ENCODE measurements at regions not wholly inside any gene's neighbourhood (a gene's known extent, or its start where the extent isn't known, plus 50 kb on each side); places are given as distances from the start of the nearest gene placed in this dataset.

DNA sequence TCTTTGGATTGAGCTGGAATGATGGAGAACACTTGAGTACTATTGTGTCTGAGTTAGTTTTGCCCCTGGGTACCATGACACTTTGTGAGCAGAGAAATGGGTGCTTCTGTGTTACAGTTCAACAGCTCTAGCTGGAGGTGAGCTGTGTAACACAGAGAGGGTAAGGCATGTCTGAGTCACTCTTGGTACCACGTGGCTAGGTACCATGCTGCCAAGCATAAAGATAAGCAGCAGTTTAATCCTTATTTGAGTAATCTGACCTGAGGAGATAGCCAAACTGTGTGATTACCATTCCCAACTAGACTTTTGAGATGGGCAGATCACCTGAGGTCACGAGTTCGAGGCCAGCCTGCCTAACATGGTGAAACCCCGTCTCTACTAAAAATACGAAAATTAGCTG is 122.0 kb downstream of the OLFM4 start:
- Histone ChIP-seq H3K27ac (ENCODE audit: low read depth, low read length) (no peak overlapping the region), H3K4me1 (ENCODE audit: control insufficient read depth, insufficient read depth, low read length) (no peaks in the 10 kb centered on the region), H3K27me3 (ENCODE audit: control insufficient read depth, insufficient read depth, low read length, poor library complexity, severe bottlenecking) (no peaks in the 10 kb centered on the region), H3K9ac (ENCODE audit: extremely low read depth, low read length, poor library complexity, severe bottlenecking) (no peak overlapping the region), H3K36me3 (ENCODE audit: control insufficient read depth, insufficient read depth, low read length) (no peaks in the 10 kb centered on the region), H3K9me3 (ENCODE audit: control insufficient read depth, low read length) (no peaks in the 10 kb centered on the region), H3K4me3 (ENCODE audit: low read length) (no peak overlapping the region)
- no peaks in the 10 kb centered on the region for H3K36me3 Mint-ChIP-seq (ENCODE audit: low read depth)
- peaks cover 23% of the 10 kb centered on the region for H3K4me1 Mint-ChIP-seq
- H3K27ac Mint-ChIP-seq, result no peak overlapping the region
- 79 to 85% methylated on average over 3 to 5 of the region's 5 CpGs for WGBS, 2 experiments (ENCODE audit: insufficient coverage in 1 of 2, insufficient read length in 1 of 2)
- TF ChIP-seq, protein P1, sequence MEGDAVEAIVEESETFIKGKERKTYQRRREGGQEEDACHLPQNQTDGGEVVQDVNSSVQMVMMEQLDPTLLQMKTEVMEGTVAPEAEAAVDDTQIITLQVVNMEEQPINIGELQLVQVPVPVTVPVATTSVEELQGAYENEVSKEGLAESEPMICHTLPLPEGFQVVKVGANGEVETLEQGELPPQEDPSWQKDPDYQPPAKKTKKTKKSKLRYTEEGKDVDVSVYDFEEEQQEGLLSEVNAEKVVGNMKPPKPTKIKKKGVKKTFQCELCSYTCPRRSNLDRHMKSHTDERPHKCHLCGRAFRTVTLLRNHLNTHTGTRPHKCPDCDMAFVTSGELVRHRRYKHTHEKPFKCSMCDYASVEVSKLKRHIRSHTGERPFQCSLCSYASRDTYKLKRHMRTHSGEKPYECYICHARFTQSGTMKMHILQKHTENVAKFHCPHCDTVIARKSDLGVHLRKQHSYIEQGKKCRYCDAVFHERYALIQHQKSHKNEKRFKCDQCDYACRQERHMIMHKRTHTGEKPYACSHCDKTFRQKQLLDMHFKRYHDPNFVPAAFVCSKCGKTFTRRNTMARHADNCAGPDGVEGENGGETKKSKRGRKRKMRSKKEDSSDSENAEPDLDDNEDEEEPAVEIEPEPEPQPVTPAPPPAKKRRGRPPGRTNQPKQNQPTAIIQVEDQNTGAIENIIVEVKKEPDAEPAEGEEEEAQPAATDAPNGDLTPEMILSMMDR (conservative IDR thresholded peaks at IDR 0.05), result no peak
- DNase-seq, result no peak
- no peaks in the 10 kb centered on the region for H3K9me3 Mint-ChIP-seq
- peaks cover 18% of the 10 kb centered on the region for H3K27me3 Mint-ChIP-seq (ENCODE audit: insufficient read depth)
- no peak overlapping the region for H3K4me3 Mint-ChIP-seq

GRCh38 chr13:53151336-53152056 is 122.9 kb downstream of the OLFM4 start:
- Mint-ChIP-seq H3K36me3 (ENCODE audit: low read depth) (no peaks in the 10 kb centered on the region), H3K27ac (no peak overlapping the region), H3K4me1 (peaks cover 23% of the 10 kb centered on the region), H3K27me3 (ENCODE audit: insufficient read depth) (peaks cover 18% of the 10 kb centered on the region), H3K9me3 (no peaks in the 10 kb centered on the region), H3K4me3 (no peak overlapping the region)
- H3K27me3 ChIP-seq (ENCODE audit: control insufficient read depth, insufficient read depth, low read length, poor library complexity, severe bottlenecking), result no peaks in the 10 kb centered on the region
- H3K36me3 ChIP-seq (ENCODE audit: control insufficient read depth, insufficient read depth, low read length), result no peaks in the 10 kb centered on the region
- no peaks in the 10 kb centered on the region for H3K4me1 ChIP-seq (ENCODE audit: control insufficient read depth, insufficient read depth, low read length)
- TF ChIP-seq, protein P1 (conservative IDR thresholded peaks at IDR 0.05), result peak; percentile 97
- no peak overlapping the region for H3K27ac ChIP-seq (ENCODE audit: low read depth, low read length)
- H3K9ac ChIP-seq (ENCODE audit: extremely low read depth, low read length, poor library complexity, severe bottlenecking), result no peak overlapping the region
- H3K4me3 ChIP-seq (ENCODE audit: low read length), result no peak overlapping the region
- WGBS, 2 experiments (ENCODE audit: insufficient coverage in 1 of 2, insufficient read length in 1 of 2), result 21 to 26% methylated on average over 5 of the region's 5 CpGs
- DNase-seq, result peak; percentile 86
- peaks cover under 1% of the 10 kb centered on the region for H3K9me3 ChIP-seq (ENCODE audit: control insufficient read depth, low read length)

GRCh38 chr13:53152057-53152421 is 123.4 kb downstream of the OLFM4 start:
- Histone ChIP-seq H3K27ac (ENCODE audit: low read depth, low read length) (no peak overlapping the region), H3K9me3 (ENCODE audit: control insufficient read depth, low read length) (peaks cover 6% of the 10 kb centered on the region), H3K27me3 (ENCODE audit: control insufficient read depth, insufficient read depth, low read length, poor library complexity, severe bottlenecking) (no peaks in the 10 kb centered on the region), H3K4me1 (ENCODE audit: control insufficient read depth, insufficient read depth, low read length) (no peaks in the 10 kb centered on the region), H3K9ac (ENCODE audit: extremely low read depth, low read length, poor library complexity, severe bottlenecking) (no peak overlapping the region), H3K36me3 (ENCODE audit: control insufficient read depth, insufficient read depth, low read length) (no peaks in the 10 kb centered on the region), H3K4me3 (ENCODE audit: low read length) (no peak overlapping the region)
- H3K4me1 Mint-ChIP-seq, result peaks cover 23% of the 10 kb centered on the region
- peaks cover 4% of the 10 kb centered on the region for H3K9me3 Mint-ChIP-seq
- H3K4me3 Mint-ChIP-seq, result no peak overlapping the region
- TF ChIP-seq, protein P1 (conservative IDR thresholded peaks at IDR 0.05), result peak; percentile 52
- 33 to 38% methylated on average over 2 to 4 of the region's 4 CpGs for WGBS, 2 experiments (ENCODE audit: insufficient coverage in 1 of 2, insufficient read length in 1 of 2)
- H3K36me3 Mint-ChIP-seq (ENCODE audit: low read depth), result no peaks in the 10 kb centered on the region
- DNase-seq, result no peak
- H3K27me3 Mint-ChIP-seq (ENCODE audit: insufficient read depth), result peaks cover 21% of the 10 kb centered on the region
- H3K27ac Mint-ChIP-seq, result no peak overlapping the region
